A673 (cell line): ENCODE measurements at regions not wholly inside any gene's neighbourhood (a gene's known extent, or its start where the extent isn't known, plus 50 kb on each side); places are given as distances from the start of the nearest gene placed in this dataset.

Experiments used
- BruUV-seq: library from RNA; stranded (reverse); fragments of 400-500 nt; replicated peaks from 2 replicates; lab custom pipeline; 2021; lab: Mats Ljungman, UMichigan
- CTCF ChIA-PET: fragments of 300-600 bp; sonication (Branson Sonifier 250); formaldehyde crosslinking; loops from one replicate; lab custom pipeline; 2022; ENCODE audit warnings: antibody characterized with exemption; lab: Charles Lee
- POLR2A ChIA-PET: fragments of 300-600 bp; sonication (Branson Sonifier 250); formaldehyde crosslinking; loops from one replicate; lab custom pipeline; 2022; ENCODE audit warnings: antibody characterized with exemption; ENCODE audit not compliant: low non-redundant PET; lab: Charles Lee
- DNase-seq: peaks from one replicate; pipeline ENCODE4 v3.0.0-alpha.2; 2015; ENCODE audit warnings: low spot score
- H3K27ac ChIP-seq: fragments of 200-600 bp; sonication (generic); 2 replicates; pipeline ENCODE4 v1.5.1; 2016; ENCODE audit warnings: mixed run types, low read depth, mild to moderate bottlenecking, mixed read lengths, antibody characterized with exemption, low read length; ENCODE audit not compliant: poor library complexity, severe bottlenecking
- H3K27me3 ChIP-seq: fragments of 200-600 bp; sonication (generic); replicated peaks from 2 replicates; pipeline ENCODE4 v1.6.1; 2017; ENCODE audit warnings: mixed run types, low read depth, mild to moderate bottlenecking, mixed read lengths, antibody characterized with exemption, low read length; ENCODE audit not compliant: insufficient read depth, poor library complexity
- H3K36me3 ChIP-seq: fragments of 200-600 bp; sonication (generic); 2 replicates; pipeline ENCODE4 v1.6.1; 2016; ENCODE audit warnings: mixed run types, mild to moderate bottlenecking, mixed read lengths, antibody characterized with exemption, low read length; ENCODE audit not compliant: insufficient read depth, poor library complexity, severe bottlenecking
- H3K4me1 ChIP-seq: fragments of 200-600 bp; sonication (generic); 2 replicates; pipeline ENCODE4 v1.6.1; 2017; ENCODE audit warnings: mixed run types, mild to moderate bottlenecking, mixed read lengths, antibody characterized with exemption, low read length; ENCODE audit not compliant: insufficient read depth, poor library complexity, severe bottlenecking
- H3K4me3 ChIP-seq: fragments of 200-600 bp; sonication (generic); 2 replicates; pipeline ENCODE4 v1.5.1; 2016; ENCODE audit warnings: low read depth, mixed run types, mild to moderate bottlenecking, mixed read lengths, low read length; ENCODE audit not compliant: poor library complexity, severe bottlenecking
- H3K9me3 ChIP-seq: fragments of 200-600 bp; sonication (generic); 2 replicates; pipeline ENCODE4 v1.6.1; 2016; ENCODE audit warnings: mixed run types, low read depth, mild to moderate bottlenecking, mixed read lengths, antibody characterized with exemption, low read length; ENCODE audit not compliant: poor library complexity, severe bottlenecking
- CTCF ChIP-seq: fragments of 300-800, 200-600 bp; sonication (generic); conservative IDR thresholded peaks from 2 replicates; pipeline ENCODE4 v1.5.1; 2017; ENCODE audit warnings: low read depth, mild to moderate bottlenecking, antibody characterized with exemption, low read length, moderate library complexity, mixed read lengths
- EZH2 ChIP-seq: fragments of 200-600 bp; sonication (generic); IDR thresholded peaks from 2 replicates; pipeline ENCODE4 v1.6.1; 2017; ENCODE audit warnings: borderline replicate concordance, low read depth, mild to moderate bottlenecking, mixed read lengths, antibody characterized with exemption, low read length; ENCODE audit not compliant: poor library complexity, severe bottlenecking
- intact Hi-C: fragments of 100-400 bp; cut with micrococcal nuclease; formaldehyde crosslinking; loops from one replicate; pipeline ENCODE4 v1.10.0; 2022; ENCODE audit not compliant: unreplicated experiment

- Histone ChIP-seq H3K4me3 (no peak overlapping the region), H3K9me3 (no peaks in the 10 kb centered on the region), H3K36me3 (no peaks in the 10 kb centered on the region), H3K4me1 (no peaks in the 10 kb centered on the region), H3K27ac (no peak overlapping the region), H3K27me3 (no peaks in the 10 kb centered on the region)
- CTCF ChIA-PET: no interaction called here
- intact Hi-C loops: no loop called here
- POLR2A ChIA-PET: no interaction called here
- DNase-seq: no peak
- BruUV-seq: no TSS peak
- no peak for TF ChIP-seq CTCF
These were observed 61.4 kb upstream of the RUFY1 start for GRCh38 chr5:179488975-179489374.

GRCh38 chr5:179488491-179488890 is 61.9 kb upstream of the RUFY1 start:
- no peaks in the 10 kb centered on the region for H3K4me1 ChIP-seq
- no peaks in the 10 kb centered on the region for H3K36me3 ChIP-seq
- no peak overlapping the region for H3K4me3 ChIP-seq
- BruUV-seq: no TSS peak
- TF ChIP-seq EZH2 (no peak), CTCF (no peak)
- no peaks in the 10 kb centered on the region for H3K9me3 ChIP-seq
- H3K27ac ChIP-seq: no peak overlapping the region
- DNase-seq: no peak
- intact Hi-C loops: no loop called here
- ChIA-PET POLR2A (no interaction called here), CTCF (no interaction called here)
- no peaks in the 10 kb centered on the region for H3K27me3 ChIP-seq

- Histone ChIP-seq H3K4me3 (no peak overlapping the region), H3K4me1 (no peaks in the 10 kb centered on the region), H3K9me3 (no peaks in the 10 kb centered on the region), H3K27ac (no peak overlapping the region), H3K27me3 (no peaks in the 10 kb centered on the region), H3K36me3 (no peaks in the 10 kb centered on the region)
- CTCF ChIA-PET: no interaction called here
- intact Hi-C loops: no loop called here
- no peak for DNase-seq
- no TSS peak for BruUV-seq
- TF ChIP-seq EZH2 (no peak), CTCF (no peak)
- POLR2A ChIA-PET: no interaction called here
These were observed 63.2 kb upstream of the RUFY1 start for GRCh38 chr5:179487145-179487544.
